Astrocyte of the cerebellum (primary cell): ENCODE measurements at regions not wholly inside any gene's neighbourhood (a gene's known extent, or its start where the extent isn't known, plus 50 kb on each side); places are given as distances from the start of the nearest gene placed in this dataset.
"Not testable (repeated sequence)": the region's sequence is repeated elsewhere in the genome, so short reads cannot be mapped to it uniquely, and the experiment has no call there.

Experiments
- DNase-seq: peaks from one replicate; pipeline ENCODE4 v3.0.0-alpha.2; 2011; ENCODE audit warnings: low read depth
- H3K4me3 ChIP-seq: 2 replicates; pipeline ENCODE4 v1.5.1; 2011; ENCODE audit warnings: mild to moderate bottlenecking, low read depth, low read length, moderate library complexity
- CTCF ChIP-seq: IDR thresholded peaks from 2 replicates; pipeline ENCODE4 v1.5.1; 2012; ENCODE audit warnings: low read length, low read depth, moderate library complexity, mild to moderate bottlenecking; ENCODE audit errors: missing control alignments
- in situ Hi-C: cut with HindIII; loops from 2 replicates; pipeline ENCODE4 v1.10.0; 2017; ENCODE audit warnings: low sequenced_read_pairs

- DNase-seq: no peak
- H3K4me3 ChIP-seq: no peak overlapping the region
- no peak for TF ChIP-seq CTCF
- in situ Hi-C loops: no loop called here
Observed at GRCh38 chr20:29325304-29325640, 1932.2 kb upstream of the DEFB115 start.

- in situ Hi-C loops, H3K4me3 ChIP-seq, DNase-seq: not testable (repeated sequence)
Observed at GRCh38 chr20:29325781-29326180, 1931.7 kb upstream of the DEFB115 start.

- no peak overlapping the region for H3K4me3 ChIP-seq
- in situ Hi-C loops: no loop called here
- no peak for DNase-seq
- TF ChIP-seq CTCF: no peak
Observed at GRCh38 chr20:29326376-29327070, 1930.9 kb upstream of the DEFB115 start.

- DNase-seq, H3K4me3 ChIP-seq, in situ Hi-C loops: not testable (repeated sequence)
Observed at GRCh38 chr20:29327600-29328420, 1929.7 kb upstream of the DEFB115 start.

- DNase-seq, H3K4me3 ChIP-seq, in situ Hi-C loops: not testable (repeated sequence)
Observed at GRCh38 chr20:29330429-29331115, 1926.9 kb upstream of the DEFB115 start.

GRCh38 chr20:29349836-29350235, 1907.6 kb upstream of the DEFB115 start:
- in situ Hi-C loops: no loop called here
- DNase-seq: no peak
- no peak for TF ChIP-seq CTCF

GRCh38 chr20:29375937-29376336, 1881.5 kb upstream of the DEFB115 start:
- in situ Hi-C loops, H3K4me3 ChIP-seq, DNase-seq: not testable (repeated sequence)

More at GRCh38 chr20:29349836-29350235, 1907.6 kb upstream of the DEFB115 start:
- H3K4me3 ChIP-seq: no peak overlapping the region

- in situ Hi-C loops, DNase-seq, H3K4me3 ChIP-seq: not testable (repeated sequence)
Observed at GRCh38 chr20:29392853-29393252, 1864.6 kb upstream of the DEFB115 start.

GRCh38 chr20:29408034-29408695, 1849.3 kb upstream of the DEFB115 start:
- in situ Hi-C loops: no loop called here
- TF ChIP-seq CTCF: no peak
- no peak for DNase-seq
- H3K4me3 ChIP-seq: no peak overlapping the region

GRCh38 chr20:29408707-29409106, 1848.8 kb upstream of the DEFB115 start:
- H3K4me3 ChIP-seq, in situ Hi-C loops, DNase-seq: not testable (repeated sequence)

GRCh38 chr20:29409160-29409689, 1848.2 kb upstream of the DEFB115 start:
- in situ Hi-C loops, DNase-seq, H3K4me3 ChIP-seq: not testable (repeated sequence)
